Breast epithelium (tissue), 3 donors: ENCODE measurements at regions not wholly inside any gene's neighbourhood (a gene's known extent, or its start where the extent isn't known, plus 50 kb on each side); places are given as distances from the start of the nearest gene placed in this dataset.

Experiments
- CTCF ChIP-seq, 3 donors: fragments of 450-650 bp; IDR thresholded peaks; one replicate each; pipeline ENCODE4 v1.5.1; 2016 to 2017; ENCODE audit warnings: antibody characterized with exemption in 3 of 3, mild to moderate bottlenecking in 3 of 3, moderate library complexity in 3 of 3
- POLR2A ChIP-seq: fragments of 450-650 bp; IDR thresholded peaks from one replicate; pipeline ENCODE4 v1.6.1; 2016; ENCODE audit warnings: antibody characterized with exemption, mild to moderate bottlenecking, moderate library complexity

- TF ChIP-seq CTCF (IDR thresholded peaks at IDR 0.05) (no peak), POLR2A (no peak)
These were observed 438.4 kb upstream of the CHORDC1 start for GRCh38 chr11:90661233-90661632.
